DOHH2 (cell line): ENCODE measurements at regions not wholly inside any gene's neighbourhood (a gene's known extent, or its start where the extent isn't known, plus 50 kb on each side); places are given as distances from the start of the nearest gene placed in this dataset.

Source experiments
- CTCF ChIP-seq: fragments of 200-600 bp; sonication (generic); IDR thresholded peaks from one replicate; pipeline ENCODE4 v1.5.1; 2014; ENCODE audit warnings: antibody characterized with exemption, mild to moderate bottlenecking, low read depth, low read length; ENCODE audit not compliant: poor library complexity, severe bottlenecking
- EZH2phosphoT487 ChIP-seq: fragments of 200-600 bp; sonication (generic); IDR thresholded peaks from 2 replicates; pipeline ENCODE4 v1.6.1; 2017; ENCODE audit warnings: borderline replicate concordance, mild to moderate bottlenecking, antibody characterized with exemption, low read length, moderate library complexity, mixed read lengths

- TF ChIP-seq CTCF: no peak
- no peak for TF ChIP-seq EZH2phosphoT487
These were observed 161.4 kb upstream of the GULP1 start for GRCh38 chr2:188130317-188130716.
